Mononuclear cell (primary cell): ENCODE measurements at regions not wholly inside any gene's neighbourhood (a gene's known extent, or its start where the extent isn't known, plus 50 kb on each side); places are given as distances from the start of the nearest gene placed in this dataset.

Source experiments
- H3K27me3 ChIP-seq: 2 replicates; pipeline ENCODE4 v1.6.0; 2011; ENCODE audit warnings: low read length, control low read depth; ENCODE audit not compliant: insufficient read depth
- H3K4me1 ChIP-seq: 2 replicates; pipeline ENCODE4 v1.5.1; 2011; ENCODE audit warnings: mild to moderate bottlenecking, low read length, control low read depth; ENCODE audit not compliant: insufficient read depth
- H3K4me3 ChIP-seq: 2 replicates; pipeline ENCODE4 v1.5.1; 2011; ENCODE audit warnings: mild to moderate bottlenecking, low read length, moderate library complexity
- H3K9me3 ChIP-seq: 2 replicates; pipeline ENCODE4 v1.5.1; 2011; ENCODE audit warnings: low read depth, mild to moderate bottlenecking, control low read depth, low read length

DNA sequence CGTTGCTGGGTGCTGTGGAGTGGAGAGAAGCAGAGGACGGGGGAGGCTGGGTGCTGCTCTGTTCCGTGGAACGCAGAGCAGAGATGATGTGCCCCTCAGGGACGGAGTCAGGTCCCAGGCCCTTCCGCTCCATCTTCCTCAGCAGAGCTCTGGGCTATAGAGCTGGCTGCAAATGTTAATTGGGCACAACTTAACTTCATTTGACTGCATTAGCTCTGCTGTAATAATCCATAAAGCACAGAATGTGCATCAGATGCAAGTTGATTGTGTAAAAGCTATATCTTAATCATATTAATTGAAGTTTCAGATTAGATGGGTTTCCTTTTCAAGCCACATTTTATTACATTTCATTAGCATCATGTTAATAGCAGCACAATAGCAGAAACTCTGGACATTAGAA is 212.6 kb downstream of the ABCC12 start:
- Histone ChIP-seq H3K27me3 (no peaks in the 10 kb centered on the region), H3K4me3 (no peak overlapping the region), H3K9me3 (no peaks in the 10 kb centered on the region), H3K4me1 (no peaks in the 10 kb centered on the region)

DNA sequence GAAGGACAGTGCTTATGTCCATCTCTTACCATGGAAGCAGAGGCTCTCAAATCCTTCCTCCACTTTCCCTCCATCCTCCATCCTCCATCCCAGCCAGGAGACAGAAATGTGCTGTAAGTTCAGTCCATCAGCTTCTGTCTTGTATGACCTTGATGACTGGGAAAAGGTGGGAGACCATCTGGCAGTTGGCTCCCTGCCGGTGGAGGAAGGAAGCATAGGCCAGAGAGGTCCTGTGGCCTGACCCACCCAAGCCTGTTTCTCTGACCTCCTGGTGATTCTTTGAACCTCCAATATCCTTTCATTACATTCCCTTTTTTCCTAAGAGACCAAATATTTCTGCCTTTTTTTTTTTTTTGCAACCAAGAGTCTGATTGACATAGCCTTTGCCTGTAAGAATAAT is 215.3 kb downstream of the ABCC12 start:
- no peaks in the 10 kb centered on the region for H3K27me3 ChIP-seq
- no peaks in the 10 kb centered on the region for H3K4me1 ChIP-seq
- no peak overlapping the region for H3K4me3 ChIP-seq
- H3K9me3 ChIP-seq = no peaks in the 10 kb centered on the region

DNA sequence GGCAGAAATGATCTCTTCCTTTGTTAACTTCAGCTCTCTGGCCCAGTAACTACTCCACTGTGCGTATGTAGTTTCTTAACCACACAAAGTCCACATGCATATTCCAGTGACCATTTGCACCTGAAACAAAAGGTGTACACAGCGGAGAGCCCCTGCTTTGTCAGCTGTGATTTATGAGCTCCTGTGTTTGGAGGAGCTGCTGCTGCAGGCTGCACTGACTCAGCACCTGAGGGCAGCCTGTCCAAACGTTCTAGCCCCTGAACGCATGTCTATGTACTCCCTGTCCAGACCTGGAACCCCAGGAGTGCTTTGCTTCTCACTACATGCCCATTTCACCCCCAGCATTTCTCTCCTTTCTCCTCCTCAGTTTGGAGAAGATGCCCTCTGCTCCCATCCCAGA is 216.1 kb downstream of the ABCC12 start:
- no peaks in the 10 kb centered on the region for H3K9me3 ChIP-seq
- H3K27me3 ChIP-seq = no peaks in the 10 kb centered on the region
- no peak overlapping the region for H3K4me3 ChIP-seq
- no peaks in the 10 kb centered on the region for H3K4me1 ChIP-seq

DNA sequence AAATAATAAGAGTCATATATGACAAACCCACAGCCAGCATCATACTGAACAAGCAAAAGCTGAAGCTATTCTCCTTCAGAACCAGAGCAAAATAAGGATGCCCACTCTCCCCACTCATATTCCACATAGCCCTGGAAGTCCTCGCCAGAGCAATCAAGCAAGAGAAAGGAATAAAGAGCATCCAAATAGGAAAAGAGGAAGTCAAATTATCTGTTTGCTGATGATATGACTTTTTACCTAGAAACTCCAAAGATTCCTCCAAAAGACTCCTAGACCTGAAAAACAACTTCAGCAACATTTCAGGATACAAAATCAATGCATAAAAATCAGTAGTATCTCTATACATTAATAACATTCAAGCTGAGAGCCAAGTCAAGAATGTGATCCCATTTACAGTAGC is 217.5 kb downstream of the ABCC12 start:
- no peaks in the 10 kb centered on the region for H3K27me3 ChIP-seq
- no peak overlapping the region for H3K4me3 ChIP-seq
- H3K4me1 ChIP-seq = no peaks in the 10 kb centered on the region
- H3K9me3 ChIP-seq = no peaks in the 10 kb centered on the region

DNA sequence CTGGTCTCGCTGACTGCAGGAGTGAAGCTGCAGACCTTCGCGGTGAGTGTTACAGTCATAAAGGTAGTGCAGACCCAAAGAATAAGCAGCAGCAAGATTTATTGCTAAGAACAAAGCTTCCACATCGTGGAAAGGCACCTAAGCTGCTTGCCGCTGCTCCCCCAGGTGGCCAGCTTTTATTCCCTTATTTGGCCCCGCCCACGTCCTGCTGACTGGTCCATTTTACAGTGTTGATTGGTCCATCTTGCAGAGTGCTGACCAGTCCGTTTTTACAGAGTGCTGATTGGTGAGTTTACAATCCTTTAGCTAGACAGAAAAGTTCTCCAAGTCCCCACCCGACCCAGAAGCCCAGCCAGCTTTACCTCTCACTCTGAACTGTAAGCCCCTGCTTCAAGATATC is 227.8 kb downstream of the ABCC12 start:
- H3K4me3 ChIP-seq = no peak overlapping the region
- H3K4me1 ChIP-seq = no peaks in the 10 kb centered on the region
- H3K9me3 ChIP-seq = no peaks in the 10 kb centered on the region
- no peaks in the 10 kb centered on the region for H3K27me3 ChIP-seq

DNA sequence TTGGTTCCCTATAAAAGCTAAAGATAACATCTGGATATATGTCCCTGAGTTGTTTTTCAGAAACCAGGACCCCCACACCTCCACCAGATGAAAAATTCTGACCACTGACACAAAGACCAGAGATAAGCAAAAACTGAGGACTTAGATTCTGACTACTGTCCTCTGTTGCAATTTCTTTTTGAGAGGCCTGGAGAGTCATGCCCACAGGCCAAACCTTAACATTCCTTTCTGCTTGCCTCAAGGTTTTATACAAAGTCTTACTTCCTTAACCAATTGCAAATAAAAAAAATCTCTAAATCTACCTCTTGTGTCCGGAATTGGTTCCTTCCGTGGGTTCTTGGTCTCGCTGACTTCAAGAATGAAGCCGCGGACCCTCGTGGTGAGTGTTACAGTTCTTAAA is 228.5 kb downstream of the ABCC12 start:
- Histone ChIP-seq H3K9me3 (no peaks in the 10 kb centered on the region), H3K27me3 (no peaks in the 10 kb centered on the region)

DNA sequence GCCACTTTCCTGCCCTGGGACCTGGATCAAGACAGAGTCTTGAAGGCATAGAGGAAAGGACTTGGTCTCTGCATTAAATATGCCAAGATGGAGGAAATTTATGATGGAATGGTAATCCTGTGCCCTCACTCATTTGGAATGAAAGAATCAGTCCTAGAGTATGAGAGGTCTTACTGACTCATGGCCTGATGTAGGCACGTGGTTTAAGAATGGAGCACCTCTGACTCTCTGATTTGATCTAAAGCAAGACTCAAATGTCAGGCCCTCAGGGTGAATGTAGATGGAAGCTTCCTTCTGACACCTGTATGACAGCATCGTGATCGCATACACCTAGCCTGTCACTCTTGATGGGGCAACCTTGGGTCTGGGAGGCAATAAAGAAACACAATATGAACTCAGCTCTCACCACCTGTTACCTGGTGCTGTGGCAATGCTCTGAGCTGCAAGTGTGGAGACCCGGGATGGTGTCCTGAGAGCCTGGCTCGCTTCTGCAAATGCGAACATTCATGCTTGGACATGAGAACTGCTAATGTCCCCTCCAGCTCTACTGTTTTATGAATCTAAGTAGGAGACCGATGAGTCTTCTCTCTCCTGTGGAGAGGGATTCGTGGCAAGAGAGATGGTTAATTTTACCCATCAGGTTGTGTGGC is 229.9 kb downstream of the ABCC12 start:
- Histone ChIP-seq H3K27me3 (no peaks in the 10 kb centered on the region), H3K4me1 (no peaks in the 10 kb centered on the region), H3K9me3 (no peaks in the 10 kb centered on the region), H3K4me3 (no peak overlapping the region)

More for the DNA sequence above, 228.5 kb downstream of the ABCC12 start:
- H3K4me1 ChIP-seq = no peaks in the 10 kb centered on the region
- no peak overlapping the region for H3K4me3 ChIP-seq

DNA sequence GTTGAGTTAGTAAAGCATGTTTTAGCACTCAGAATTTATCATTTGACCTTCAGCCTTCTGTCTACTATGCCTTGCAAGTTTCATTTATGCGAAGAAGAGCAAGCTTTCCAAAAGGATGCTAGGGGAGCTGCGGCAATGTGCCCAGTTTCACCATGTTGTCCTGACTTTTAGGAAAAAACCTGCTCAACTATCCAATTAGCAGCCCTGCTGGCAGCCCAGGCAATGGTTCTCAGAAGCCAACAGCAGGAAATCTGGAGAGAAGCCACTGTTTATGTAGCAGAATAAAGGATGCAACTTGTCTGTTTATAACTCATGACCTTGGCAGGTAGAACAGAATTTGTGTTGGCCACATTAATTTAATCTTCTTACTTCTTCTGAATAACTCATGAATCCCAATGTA is 230.8 kb downstream of the ABCC12 start:
- Histone ChIP-seq H3K9me3 (no peaks in the 10 kb centered on the region), H3K4me1 (no peaks in the 10 kb centered on the region), H3K27me3 (no peaks in the 10 kb centered on the region), H3K4me3 (no peak overlapping the region)

DNA sequence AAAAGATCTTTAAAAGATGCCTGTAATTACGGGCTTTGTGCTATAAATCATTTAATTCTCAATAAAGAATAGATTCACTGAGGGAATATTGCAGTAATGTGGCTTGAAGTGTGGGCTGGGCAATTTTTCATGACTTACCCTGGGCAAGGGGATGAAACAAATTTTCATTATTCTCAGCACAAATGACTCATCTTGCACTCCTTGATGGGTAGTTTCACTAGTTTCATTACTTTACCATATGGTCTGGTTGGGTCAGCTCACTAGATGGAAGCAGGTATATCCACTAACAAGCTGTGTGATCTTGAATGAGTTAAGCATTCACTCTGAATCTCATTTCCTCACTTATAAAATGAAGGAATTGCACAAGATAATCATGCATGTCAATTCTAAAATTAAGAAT is 234.3 kb downstream of the ABCC12 start:
- Histone ChIP-seq H3K9me3 (no peaks in the 10 kb centered on the region), H3K4me1 (no peaks in the 10 kb centered on the region), H3K4me3 (no peak overlapping the region), H3K27me3 (no peaks in the 10 kb centered on the region)

DNA sequence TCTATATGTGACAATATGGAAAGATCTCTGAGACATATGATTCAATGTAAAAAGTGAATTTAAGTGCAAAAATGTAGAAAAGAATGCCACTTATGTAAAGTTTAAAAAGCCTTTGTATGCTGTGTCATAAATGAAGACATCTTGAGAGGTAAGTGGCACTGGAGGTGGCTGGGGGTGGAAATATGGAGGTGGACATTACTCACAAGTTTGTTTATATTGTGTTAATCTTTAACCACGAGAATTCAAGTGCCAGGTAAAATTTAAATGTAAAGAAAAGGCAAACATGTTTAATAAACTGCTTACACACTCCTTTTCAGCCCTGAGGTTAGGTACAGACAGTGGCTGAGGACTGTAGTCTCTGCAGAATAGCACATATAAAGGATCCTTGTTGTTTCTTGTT is 235.1 kb downstream of the ABCC12 start:
- Histone ChIP-seq H3K27me3 (no peaks in the 10 kb centered on the region), H3K4me3 (no peak overlapping the region), H3K4me1 (no peaks in the 10 kb centered on the region), H3K9me3 (no peaks in the 10 kb centered on the region)

DNA sequence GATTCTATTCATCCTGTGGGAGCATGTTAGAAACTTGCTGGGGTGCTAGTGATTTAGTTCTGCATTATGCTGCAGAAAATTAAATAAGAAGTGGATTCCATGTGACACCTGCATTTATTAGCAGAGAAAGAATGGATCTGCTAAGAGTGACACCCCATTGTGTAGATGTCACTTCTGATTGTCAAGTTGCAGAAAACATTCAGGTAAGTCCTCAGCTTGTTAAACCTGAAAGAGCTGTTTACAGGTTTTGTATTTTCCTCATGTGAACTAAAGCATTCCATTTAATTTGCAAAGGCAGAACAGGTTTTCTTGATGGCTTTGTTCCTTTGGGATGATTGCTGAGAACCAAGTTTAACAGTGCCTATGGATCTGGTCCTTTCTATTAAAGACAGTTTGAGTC is 238.7 kb downstream of the ABCC12 start:
- no peaks in the 10 kb centered on the region for H3K27me3 ChIP-seq
- H3K9me3 ChIP-seq = no peaks in the 10 kb centered on the region
- no peaks in the 10 kb centered on the region for H3K4me1 ChIP-seq
- H3K4me3 ChIP-seq = no peak overlapping the region

DNA sequence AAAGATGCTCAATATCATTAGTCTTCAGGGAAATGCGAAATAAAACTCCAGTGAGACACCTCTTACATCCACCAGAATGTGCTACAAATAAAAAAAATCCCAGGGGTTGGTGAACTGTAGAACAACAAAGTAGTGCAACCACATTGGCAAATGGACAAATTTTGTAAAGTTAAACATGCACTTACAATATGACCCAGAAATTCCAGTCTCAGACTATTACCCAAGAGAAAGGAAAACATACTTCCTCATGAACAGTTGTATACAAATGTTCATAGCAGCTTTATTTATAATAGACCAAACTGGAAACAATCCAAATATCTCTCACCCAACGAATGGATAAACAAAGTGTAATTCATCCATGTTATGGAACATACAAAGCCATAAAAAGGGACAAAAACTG is 239.5 kb downstream of the ABCC12 start:
- Histone ChIP-seq H3K4me1 (no peaks in the 10 kb centered on the region), H3K9me3 (no peaks in the 10 kb centered on the region), H3K4me3 (no peak overlapping the region), H3K27me3 (no peaks in the 10 kb centered on the region)

DNA sequence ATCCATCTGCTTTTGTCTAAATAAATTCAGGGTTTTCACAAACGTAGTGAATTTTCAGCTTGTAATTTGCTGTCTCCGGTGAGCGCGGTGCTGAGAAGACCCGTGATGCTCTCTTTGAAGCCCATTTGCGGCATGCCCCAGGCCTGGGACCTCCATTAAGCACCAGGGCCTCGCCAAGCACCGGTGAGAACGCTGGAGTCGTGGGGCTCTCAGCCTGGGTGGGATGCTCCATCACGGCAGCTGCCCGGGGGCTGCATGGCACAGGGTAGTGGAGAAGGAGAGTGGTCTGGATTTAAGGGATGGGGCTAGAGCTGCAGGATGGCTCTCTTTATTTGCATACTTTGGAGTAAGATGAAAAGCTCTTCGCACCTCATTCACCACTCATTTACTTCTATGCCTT is 248.7 kb downstream of the ABCC12 start:
- H3K4me3 ChIP-seq = no peak overlapping the region
- no peaks in the 10 kb centered on the region for H3K9me3 ChIP-seq
- no peaks in the 10 kb centered on the region for H3K27me3 ChIP-seq
- no peaks in the 10 kb centered on the region for H3K4me1 ChIP-seq

DNA sequence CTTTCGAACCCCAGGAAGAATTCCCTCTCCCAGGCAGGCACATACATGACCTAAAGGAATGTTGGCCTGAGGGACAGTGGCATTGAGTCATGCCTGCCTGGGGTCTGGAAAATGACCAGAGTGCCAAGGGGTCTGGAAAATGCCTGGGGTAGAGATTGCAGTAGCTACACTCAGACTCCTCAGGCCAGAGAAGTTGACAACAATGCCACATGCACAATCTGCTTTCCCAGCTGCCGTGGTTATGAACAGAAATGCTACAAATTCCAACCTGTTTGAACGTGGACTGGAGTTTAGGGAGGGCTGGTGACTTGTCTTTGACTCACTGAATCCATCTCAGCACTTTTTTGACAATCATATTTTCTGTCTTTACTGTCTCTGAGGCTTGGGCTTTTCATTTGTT is 250.0 kb downstream of the ABCC12 start:
- H3K9me3 ChIP-seq = no peaks in the 10 kb centered on the region
- H3K4me3 ChIP-seq = no peak overlapping the region
- H3K4me1 ChIP-seq = no peaks in the 10 kb centered on the region
- H3K27me3 ChIP-seq = no peaks in the 10 kb centered on the region

DNA sequence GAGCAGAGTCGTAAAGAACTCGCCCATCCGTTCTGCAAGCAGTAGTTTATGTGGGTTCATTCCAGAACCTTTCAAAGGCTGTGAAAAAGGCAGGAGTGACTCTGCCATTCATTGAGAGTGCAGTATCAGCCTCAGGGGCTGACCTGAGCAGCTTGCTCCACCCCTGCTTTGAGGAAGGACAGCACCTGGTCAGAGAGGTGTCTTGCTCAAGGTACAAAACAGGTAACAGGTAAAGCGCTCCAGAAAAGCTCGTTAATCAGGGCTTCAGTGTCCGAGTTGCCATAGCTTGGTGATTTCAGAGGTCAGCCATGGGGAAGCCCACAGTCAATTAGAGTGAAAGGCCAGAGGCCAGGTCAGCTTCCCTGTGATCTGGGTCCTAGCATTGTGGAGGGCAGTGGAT is 251.1 kb downstream of the ABCC12 start:
- no peaks in the 10 kb centered on the region for H3K27me3 ChIP-seq
- no peak overlapping the region for H3K4me3 ChIP-seq
- H3K4me1 ChIP-seq = no peaks in the 10 kb centered on the region
- H3K9me3 ChIP-seq = no peaks in the 10 kb centered on the region

DNA sequence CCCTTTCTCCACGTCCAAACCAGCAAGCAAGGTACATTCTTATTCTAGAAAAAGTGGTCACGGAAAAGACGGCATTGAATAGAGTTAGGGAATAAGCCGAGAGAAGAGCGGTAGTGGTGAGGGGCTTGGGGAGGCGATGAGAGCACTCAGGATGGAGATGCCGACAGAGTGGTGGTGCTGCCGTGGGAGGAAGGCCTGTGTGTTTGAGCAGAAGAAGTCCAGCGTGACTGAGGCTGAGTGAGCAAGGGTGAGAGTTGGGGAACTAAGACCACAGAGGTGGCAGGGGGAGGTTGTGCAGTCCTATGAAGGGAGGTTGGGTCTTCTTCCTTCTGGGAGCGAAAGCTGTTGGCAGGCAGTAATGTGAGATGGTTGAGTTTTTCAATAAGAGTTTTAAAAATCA is 252.3 kb downstream of the ABCC12 start:
- Histone ChIP-seq H3K9me3 (no peaks in the 10 kb centered on the region), H3K4me3 (no peak overlapping the region), H3K27me3 (no peaks in the 10 kb centered on the region), H3K4me1 (no peaks in the 10 kb centered on the region)
